ENCODE measurements at regions not wholly inside any gene's neighbourhood (a gene's known extent, or its start where the extent isn't known, plus 50 kb on each side); places are given as distances from the start of the nearest gene placed in this dataset.
A peak's percentile ranks its signal among the peaks of the same experiment; 100 is the strongest.

DNA sequence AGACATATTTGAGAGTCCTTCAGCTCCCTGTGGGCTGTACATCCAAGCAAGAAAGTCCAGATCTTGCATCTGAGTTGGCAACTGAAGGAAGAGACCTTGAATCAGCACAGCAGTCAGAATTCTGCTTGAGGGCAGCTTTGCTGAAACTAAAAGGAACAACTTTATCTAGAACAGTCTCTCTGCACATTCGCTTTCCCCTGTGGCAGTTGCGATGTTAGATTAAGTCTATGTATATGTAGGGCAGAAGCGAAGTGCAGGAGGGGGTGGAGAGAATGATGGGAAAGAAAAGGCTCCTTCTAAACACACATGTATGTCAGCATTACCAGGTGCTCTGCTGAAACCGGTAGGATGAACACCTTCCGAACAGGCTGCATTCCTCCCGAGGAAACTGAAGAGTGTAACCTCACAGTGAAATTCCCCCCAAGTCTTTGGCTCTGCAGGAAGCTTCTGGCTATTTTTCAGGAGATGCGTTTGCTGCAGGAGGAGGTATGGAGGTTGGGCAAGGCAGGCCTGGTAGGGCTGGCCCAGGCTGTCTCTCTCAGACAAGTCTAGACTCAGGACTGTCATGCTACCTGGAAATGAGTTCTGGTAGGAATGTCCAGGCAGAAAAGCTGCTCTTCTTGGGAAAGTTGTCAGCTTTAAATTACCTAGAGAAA lies 70.0 kb upstream of the ATL2 start:
- TF ChIP-seq POLR2A (IDR thresholded peaks at IDR 0.05; ENCODE audit: low read depth) = no peak
- TF ChIP-seq, protein P1, sequence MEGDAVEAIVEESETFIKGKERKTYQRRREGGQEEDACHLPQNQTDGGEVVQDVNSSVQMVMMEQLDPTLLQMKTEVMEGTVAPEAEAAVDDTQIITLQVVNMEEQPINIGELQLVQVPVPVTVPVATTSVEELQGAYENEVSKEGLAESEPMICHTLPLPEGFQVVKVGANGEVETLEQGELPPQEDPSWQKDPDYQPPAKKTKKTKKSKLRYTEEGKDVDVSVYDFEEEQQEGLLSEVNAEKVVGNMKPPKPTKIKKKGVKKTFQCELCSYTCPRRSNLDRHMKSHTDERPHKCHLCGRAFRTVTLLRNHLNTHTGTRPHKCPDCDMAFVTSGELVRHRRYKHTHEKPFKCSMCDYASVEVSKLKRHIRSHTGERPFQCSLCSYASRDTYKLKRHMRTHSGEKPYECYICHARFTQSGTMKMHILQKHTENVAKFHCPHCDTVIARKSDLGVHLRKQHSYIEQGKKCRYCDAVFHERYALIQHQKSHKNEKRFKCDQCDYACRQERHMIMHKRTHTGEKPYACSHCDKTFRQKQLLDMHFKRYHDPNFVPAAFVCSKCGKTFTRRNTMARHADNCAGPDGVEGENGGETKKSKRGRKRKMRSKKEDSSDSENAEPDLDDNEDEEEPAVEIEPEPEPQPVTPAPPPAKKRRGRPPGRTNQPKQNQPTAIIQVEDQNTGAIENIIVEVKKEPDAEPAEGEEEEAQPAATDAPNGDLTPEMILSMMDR (IDR thresholded peaks at IDR 0.05) = peak in 1 of 3 experiments; percentile 2
